ENCODE measurements at regions not wholly inside any gene's neighbourhood (a gene's known extent, or its start where the extent isn't known, plus 50 kb on each side); places are given as distances from the start of the nearest gene placed in this dataset.

- TF ChIP-seq, protein P1, sequence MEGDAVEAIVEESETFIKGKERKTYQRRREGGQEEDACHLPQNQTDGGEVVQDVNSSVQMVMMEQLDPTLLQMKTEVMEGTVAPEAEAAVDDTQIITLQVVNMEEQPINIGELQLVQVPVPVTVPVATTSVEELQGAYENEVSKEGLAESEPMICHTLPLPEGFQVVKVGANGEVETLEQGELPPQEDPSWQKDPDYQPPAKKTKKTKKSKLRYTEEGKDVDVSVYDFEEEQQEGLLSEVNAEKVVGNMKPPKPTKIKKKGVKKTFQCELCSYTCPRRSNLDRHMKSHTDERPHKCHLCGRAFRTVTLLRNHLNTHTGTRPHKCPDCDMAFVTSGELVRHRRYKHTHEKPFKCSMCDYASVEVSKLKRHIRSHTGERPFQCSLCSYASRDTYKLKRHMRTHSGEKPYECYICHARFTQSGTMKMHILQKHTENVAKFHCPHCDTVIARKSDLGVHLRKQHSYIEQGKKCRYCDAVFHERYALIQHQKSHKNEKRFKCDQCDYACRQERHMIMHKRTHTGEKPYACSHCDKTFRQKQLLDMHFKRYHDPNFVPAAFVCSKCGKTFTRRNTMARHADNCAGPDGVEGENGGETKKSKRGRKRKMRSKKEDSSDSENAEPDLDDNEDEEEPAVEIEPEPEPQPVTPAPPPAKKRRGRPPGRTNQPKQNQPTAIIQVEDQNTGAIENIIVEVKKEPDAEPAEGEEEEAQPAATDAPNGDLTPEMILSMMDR (IDR thresholded peaks at IDR 0.05) = no peak
- TF ChIP-seq, protein P2, sequence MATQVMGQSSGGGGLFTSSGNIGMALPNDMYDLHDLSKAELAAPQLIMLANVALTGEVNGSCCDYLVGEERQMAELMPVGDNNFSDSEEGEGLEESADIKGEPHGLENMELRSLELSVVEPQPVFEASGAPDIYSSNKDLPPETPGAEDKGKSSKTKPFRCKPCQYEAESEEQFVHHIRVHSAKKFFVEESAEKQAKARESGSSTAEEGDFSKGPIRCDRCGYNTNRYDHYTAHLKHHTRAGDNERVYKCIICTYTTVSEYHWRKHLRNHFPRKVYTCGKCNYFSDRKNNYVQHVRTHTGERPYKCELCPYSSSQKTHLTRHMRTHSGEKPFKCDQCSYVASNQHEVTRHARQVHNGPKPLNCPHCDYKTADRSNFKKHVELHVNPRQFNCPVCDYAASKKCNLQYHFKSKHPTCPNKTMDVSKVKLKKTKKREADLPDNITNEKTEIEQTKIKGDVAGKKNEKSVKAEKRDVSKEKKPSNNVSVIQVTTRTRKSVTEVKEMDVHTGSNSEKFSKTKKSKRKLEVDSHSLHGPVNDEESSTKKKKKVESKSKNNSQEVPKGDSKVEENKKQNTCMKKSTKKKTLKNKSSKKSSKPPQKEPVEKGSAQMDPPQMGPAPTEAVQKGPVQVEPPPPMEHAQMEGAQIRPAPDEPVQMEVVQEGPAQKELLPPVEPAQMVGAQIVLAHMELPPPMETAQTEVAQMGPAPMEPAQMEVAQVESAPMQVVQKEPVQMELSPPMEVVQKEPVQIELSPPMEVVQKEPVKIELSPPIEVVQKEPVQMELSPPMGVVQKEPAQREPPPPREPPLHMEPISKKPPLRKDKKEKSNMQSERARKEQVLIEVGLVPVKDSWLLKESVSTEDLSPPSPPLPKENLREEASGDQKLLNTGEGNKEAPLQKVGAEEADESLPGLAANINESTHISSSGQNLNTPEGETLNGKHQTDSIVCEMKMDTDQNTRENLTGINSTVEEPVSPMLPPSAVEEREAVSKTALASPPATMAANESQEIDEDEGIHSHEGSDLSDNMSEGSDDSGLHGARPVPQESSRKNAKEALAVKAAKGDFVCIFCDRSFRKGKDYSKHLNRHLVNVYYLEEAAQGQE (IDR thresholded peaks at IDR 0.05; ENCODE audit: insufficient read depth in 1 of 2, low read depth in 2 of 2, low read length in 1 of 2) = no peak
- no peak for TF ChIP-seq POLR2AphosphoS5 (IDR thresholded peaks at IDR 0.05; ENCODE audit: low read depth, low read length)
- no peak for TF ChIP-seq SIN3A (IDR thresholded peaks at IDR 0.05; ENCODE audit: borderline replicate concordance, insufficient read depth, low read depth, low read length)
These were observed 96.8 kb upstream of the CD55 start for GRCh38 chr1:207224666-207225065.

Measured in Panc1 (cell line).